ENCODE measurements at regions not wholly inside any gene's neighbourhood (a gene's known extent, or its start where the extent isn't known, plus 50 kb on each side); places are given as distances from the start of the nearest gene placed in this dataset.

GRCh38 chr5:4245511-4245910, 649.9 kb downstream of the IRX1 start:
- TF ChIP-seq POLR2A (IDR thresholded peaks at IDR 0.05) (no peak), EP300 (IDR thresholded peaks at IDR 0.05) (no peak), CTCF (IDR thresholded peaks at IDR 0.05) (no peak)
- H3K4me3 ChIP-seq, result no peak overlapping the region
- H3K4me1 ChIP-seq (ENCODE audit: insufficient read depth), result no peaks in the 10 kb centered on the region
- DNase-seq, result no peak
- H3K36me3 ChIP-seq, result no peaks in the 10 kb centered on the region
- H3K27me3 ChIP-seq, result no peaks in the 10 kb centered on the region
- no peak overlapping the region for H3K27ac ChIP-seq
- intact Hi-C loops (cut with DNase I), result no loop called here
- H3K9me3 ChIP-seq, result no peaks in the 10 kb centered on the region
- WGBS, 3 donors, result 82 to 88% (median 83%) methylated on average over 10 of the region's 10 CpGs

- no peak for DNase-seq
- intact Hi-C loops (cut with DNase I), result no loop called here
- no peak overlapping the region for H3K27ac ChIP-seq
- no peaks in the 10 kb centered on the region for H3K27me3 ChIP-seq
- no peak overlapping the region for H3K4me3 ChIP-seq
- TF ChIP-seq CTCF (IDR thresholded peaks at IDR 0.05), result no peak
- no peak for TF ChIP-seq POLR2A (IDR thresholded peaks at IDR 0.05)
- no peak for TF ChIP-seq EP300 (IDR thresholded peaks at IDR 0.05)
- WGBS, 3 donors, result 68 to 79% (median 74%) methylated on average over 2 of the region's 2 CpGs
- H3K9me3 ChIP-seq, result no peaks in the 10 kb centered on the region
- H3K36me3 ChIP-seq, result no peaks in the 10 kb centered on the region
- H3K4me1 ChIP-seq (ENCODE audit: insufficient read depth), result no peaks in the 10 kb centered on the region
Observed at GRCh38 chr5:4246447-4246846, 650.8 kb downstream of the IRX1 start.

GRCh38 chr5:4250254-4250653, 654.6 kb downstream of the IRX1 start:
- 79 to 89% (median 87%) methylated on average over 4 of the region's 4 CpGs for WGBS, 3 donors
- no peaks in the 10 kb centered on the region for H3K4me1 ChIP-seq (ENCODE audit: insufficient read depth)
- H3K36me3 ChIP-seq, result no peaks in the 10 kb centered on the region
- TF ChIP-seq CTCF (IDR thresholded peaks at IDR 0.05) (no peak), EP300 (IDR thresholded peaks at IDR 0.05) (no peak), POLR2A (IDR thresholded peaks at IDR 0.05) (no peak)
- no peaks in the 10 kb centered on the region for H3K9me3 ChIP-seq
- intact Hi-C loops (cut with DNase I), result no loop called here
- DNase-seq, result no peak
- no peak overlapping the region for H3K27ac ChIP-seq
- H3K4me3 ChIP-seq, result no peak overlapping the region
- H3K27me3 ChIP-seq, result no peaks in the 10 kb centered on the region

GRCh38 chr5:4252385-4252784, 656.8 kb downstream of the IRX1 start:
- H3K27me3 ChIP-seq, result no peaks in the 10 kb centered on the region
- H3K36me3 ChIP-seq, result no peaks in the 10 kb centered on the region
- DNase-seq, result no peak
- no peak for TF ChIP-seq EP300 (IDR thresholded peaks at IDR 0.05)
- TF ChIP-seq POLR2A (IDR thresholded peaks at IDR 0.05), result no peak
- no peak for TF ChIP-seq CTCF (IDR thresholded peaks at IDR 0.05)
- H3K27ac ChIP-seq, result no peak overlapping the region
- H3K4me1 ChIP-seq (ENCODE audit: insufficient read depth), result no peaks in the 10 kb centered on the region
- no peak overlapping the region for H3K4me3 ChIP-seq
- H3K9me3 ChIP-seq, result no peaks in the 10 kb centered on the region
- intact Hi-C loops (cut with DNase I), result no loop called here
- 71 to 85% (median 77%) methylated on average over 4 of the region's 4 CpGs for WGBS, 3 donors

- no peak for DNase-seq
- intact Hi-C loops (cut with DNase I), result no loop called here
- H3K27ac ChIP-seq, result no peak overlapping the region
- no peaks in the 10 kb centered on the region for H3K27me3 ChIP-seq
- no peak overlapping the region for H3K4me3 ChIP-seq
- H3K9me3 ChIP-seq, result no peaks in the 10 kb centered on the region
- no peaks in the 10 kb centered on the region for H3K36me3 ChIP-seq
- TF ChIP-seq CTCF (IDR thresholded peaks at IDR 0.05) (no peak), POLR2A (IDR thresholded peaks at IDR 0.05) (no peak), EP300 (IDR thresholded peaks at IDR 0.05) (no peak)
- 91 to 94% (median 93%) methylated on average over 6 of the region's 6 CpGs for WGBS, 3 donors
- no peaks in the 10 kb centered on the region for H3K4me1 ChIP-seq (ENCODE audit: insufficient read depth)
Observed at GRCh38 chr5:4254736-4255135, 659.1 kb downstream of the IRX1 start.

Data from ovary (tissue), 7 donors.